Upper lobe of left lung (tissue), 6 donors: ENCODE measurements at regions not wholly inside any gene's neighbourhood (a gene's known extent, or its start where the extent isn't known, plus 50 kb on each side); places are given as distances from the start of the nearest gene placed in this dataset.

ENCODE experiments used
- ATAC-seq, 2 donors: fragments of 200-7000 bp; cut with Tn5 transposase; one replicate each; pipeline ENCODE4 v1.9.1; 2022; ENCODE audit warnings: mild to moderate bottlenecking in 2 of 2, moderate library complexity in 2 of 2; ENCODE audit not compliant: low FRiP score in 2 of 2
- DNase-seq, 2 donors: peaks; one replicate each; pipeline ENCODE4 v3.0.0-alpha.2; 2019 to 2020
- H3K27ac ChIP-seq, 4 donors: fragments of 200-600 bp; sonication (generic); one replicate each; pipeline ENCODE4 v1.5.1; 2016 to 2019
- H3K27me3 ChIP-seq, 4 donors: fragments of 200-600 bp; sonication (generic); one replicate each; pipeline ENCODE4 v1.5.1; 2017 to 2019
- H3K36me3 ChIP-seq, 4 donors: fragments of 200-600 bp; sonication (generic); one replicate each; pipeline ENCODE4 v1.5.1; 2016 to 2019
- H3K4me1 ChIP-seq, 4 donors: fragments of 200-600 bp; sonication (generic); one replicate each; pipeline ENCODE4 v1.5.1; 2018 to 2019
- H3K4me3 ChIP-seq, 4 donors: fragments of 200-600 bp; sonication (generic); one replicate each; pipeline ENCODE4 v1.5.1; 2017 to 2019; ENCODE audit warnings: mild to moderate bottlenecking in 2 of 4, moderate library complexity in 1 of 4
- H3K9me3 ChIP-seq, 4 donors: fragments of 200-600 bp; sonication (generic); one replicate each; pipeline ENCODE4 v1.5.1; 2018 to 2019
- EP300 ChIP-seq, 4 donors: sonication (generic); formaldehyde crosslinking; IDR thresholded peaks; one replicate each; pipeline ENCODE4 v1.5.1; 2017; ENCODE audit warnings: antibody characterized with exemption in 4 of 4, control low read depth in 2 of 4
- POLR2A ChIP-seq, 4 donors: fragments of 450-650 bp; IDR thresholded peaks; one replicate each; pipeline ENCODE4 v1.5.1; 2016 to 2017; ENCODE audit warnings: antibody characterized with exemption in 4 of 4, mild to moderate bottlenecking in 2 of 4
- POLR2AphosphoS5 ChIP-seq, 2 donors: sonication (generic); formaldehyde crosslinking; IDR thresholded peaks; one replicate each; pipeline ENCODE4 v1.5.1; 2017; ENCODE audit warnings: antibody characterized with exemption in 2 of 2
- WGBS, 2 donors: methylation state at CpG; one replicate each; pipeline ENCODE4 v1.1.5; 2017 to 2018; 5-methylcytosine and 5-hydroxymethylcytosine counted together
- TF ChIP-seq, protein P1 (sequence below), 6 experiments: fragments of 450-650 bp in 4 of 6; fragments of 200-600 bp in 2 of 6; sonication (generic) in 2 of 6; IDR thresholded peaks; one replicate each; pipeline ENCODE4 v1.5.1; 2016 to 2019; ENCODE audit warnings: antibody characterized with exemption in 6 of 6
- donor health status: DM: no; HTN: no; CAD: no; lungs with moderate emphysema.
- donor health status: DM: no; HTN: yes; CAD: no; lungs with severe emphysema.

GRCh38 chr12:47321436-47321835 is 241.7 kb upstream of the AMIGO2 start:
- ATAC-seq = peak in 1 of 2 donors; percentile 51
- no peaks in the 10 kb centered on the region for H3K27me3 ChIP-seq
- WGBS, 2 donors = 71 to 89% methylated on average over 2 of the region's 2 CpGs

DNA sequence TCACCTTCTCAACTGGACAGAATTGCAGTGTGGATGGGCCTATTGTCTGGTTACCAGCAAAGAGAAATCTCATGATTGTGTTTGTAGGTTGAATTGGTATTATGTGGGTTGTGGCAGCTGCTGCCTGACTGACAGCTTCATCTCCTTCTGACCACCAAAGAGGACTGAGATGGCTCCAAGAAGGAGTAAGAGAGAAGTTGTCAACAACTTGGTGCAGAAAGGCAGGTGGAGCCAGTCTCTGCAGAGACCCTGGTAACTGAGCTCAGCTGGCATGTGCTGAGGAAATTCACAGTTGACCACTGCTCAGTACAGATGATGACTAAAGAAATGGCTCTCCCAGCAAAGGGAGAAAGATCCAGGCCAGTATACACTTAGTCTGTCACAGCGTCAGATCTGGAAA is 240.0 kb upstream of the AMIGO2 start:
- TF ChIP-seq POLR2A (IDR thresholded peaks at IDR 0.05) (no peak), EP300 (IDR thresholded peaks at IDR 0.05) (no peak), POLR2AphosphoS5 (IDR thresholded peaks at IDR 0.05) (no peak)
- TF ChIP-seq, protein P1, sequence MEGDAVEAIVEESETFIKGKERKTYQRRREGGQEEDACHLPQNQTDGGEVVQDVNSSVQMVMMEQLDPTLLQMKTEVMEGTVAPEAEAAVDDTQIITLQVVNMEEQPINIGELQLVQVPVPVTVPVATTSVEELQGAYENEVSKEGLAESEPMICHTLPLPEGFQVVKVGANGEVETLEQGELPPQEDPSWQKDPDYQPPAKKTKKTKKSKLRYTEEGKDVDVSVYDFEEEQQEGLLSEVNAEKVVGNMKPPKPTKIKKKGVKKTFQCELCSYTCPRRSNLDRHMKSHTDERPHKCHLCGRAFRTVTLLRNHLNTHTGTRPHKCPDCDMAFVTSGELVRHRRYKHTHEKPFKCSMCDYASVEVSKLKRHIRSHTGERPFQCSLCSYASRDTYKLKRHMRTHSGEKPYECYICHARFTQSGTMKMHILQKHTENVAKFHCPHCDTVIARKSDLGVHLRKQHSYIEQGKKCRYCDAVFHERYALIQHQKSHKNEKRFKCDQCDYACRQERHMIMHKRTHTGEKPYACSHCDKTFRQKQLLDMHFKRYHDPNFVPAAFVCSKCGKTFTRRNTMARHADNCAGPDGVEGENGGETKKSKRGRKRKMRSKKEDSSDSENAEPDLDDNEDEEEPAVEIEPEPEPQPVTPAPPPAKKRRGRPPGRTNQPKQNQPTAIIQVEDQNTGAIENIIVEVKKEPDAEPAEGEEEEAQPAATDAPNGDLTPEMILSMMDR (IDR thresholded peaks at IDR 0.05) = no peak
- H3K4me3 ChIP-seq = no peak overlapping the region
- WGBS, 2 donors = 94 to 100% methylated on average over 1 of the region's 1 CpG

More at GRCh38 chr12:47321436-47321835, 241.7 kb upstream of the AMIGO2 start:
- TF ChIP-seq POLR2A (IDR thresholded peaks at IDR 0.05) = no peak
- Histone ChIP-seq H3K9me3 (no peaks in the 10 kb centered on the region), H3K27ac (no peak overlapping the region), H3K4me3 (no peak overlapping the region), H3K4me1 (peaks cover 4 to 9% (median 7%) of the 10 kb centered on the region in 4 donors), H3K36me3 (no peaks in the 10 kb centered on the region)
- no peak for DNase-seq

GRCh38 chr12:47318963-47319362 is 239.2 kb upstream of the AMIGO2 start:
- Histone ChIP-seq H3K27me3 (no peaks in the 10 kb centered on the region), H3K4me1 (peaks cover 4 to 18% (median 7%) of the 10 kb centered on the region in 4 donors), H3K9me3 (no peaks in the 10 kb centered on the region), H3K36me3 (no peaks in the 10 kb centered on the region), H3K4me3 (no peak overlapping the region), H3K27ac (no peak overlapping the region)
- ATAC-seq (no peak), DNase-seq (no peak)
- TF ChIP-seq POLR2A (IDR thresholded peaks at IDR 0.05) = no peak
- TF ChIP-seq POLR2AphosphoS5 (IDR thresholded peaks at IDR 0.05) = no peak
- TF ChIP-seq, protein P1 (IDR thresholded peaks at IDR 0.05) = no peak
- no peak for TF ChIP-seq EP300 (IDR thresholded peaks at IDR 0.05)
- 69 to 70% methylated on average over 4 of the region's 4 CpGs for WGBS, 2 donors

More for the DNA sequence above, 240.0 kb upstream of the AMIGO2 start:
- Histone ChIP-seq H3K4me1 (peaks cover 4 to 18% (median 7%) of the 10 kb centered on the region in 4 donors), H3K9me3 (no peaks in the 10 kb centered on the region), H3K27me3 (no peaks in the 10 kb centered on the region), H3K27ac (no peak overlapping the region), H3K36me3 (no peaks in the 10 kb centered on the region)
- ATAC-seq (no peak), DNase-seq (no peak)

GRCh38 chr12:47317175-47317915 is 237.6 kb upstream of the AMIGO2 start:
- Histone ChIP-seq H3K36me3 (no peaks in the 10 kb centered on the region), H3K4me1 (peaks cover 4 to 18% (median 7%) of the 10 kb centered on the region in 4 donors), H3K27ac (peak overlapping the region; percentile 29 to 72 (median 67)), H3K27me3 (no peaks in the 10 kb centered on the region), H3K9me3 (no peaks in the 10 kb centered on the region), H3K4me3 (peak overlapping the region in 2 of 4 donors; percentile 11 to 19)
- ATAC-seq (no peak), DNase-seq (no peak)
- 60 to 65% methylated on average over 11 of the region's 11 CpGs for WGBS, 2 donors
- TF ChIP-seq, protein P1 (IDR thresholded peaks at IDR 0.05) = no peak
- TF ChIP-seq EP300 (IDR thresholded peaks at IDR 0.05) = no peak
- TF ChIP-seq POLR2AphosphoS5 (IDR thresholded peaks at IDR 0.05) = no peak
- TF ChIP-seq POLR2A (IDR thresholded peaks at IDR 0.05) = no peak

GRCh38 chr12:47316609-47317049 is 236.9 kb upstream of the AMIGO2 start:
- TF ChIP-seq POLR2A (IDR thresholded peaks at IDR 0.05) = no peak
- peak in 1 of 4 donors; percentile 49 for TF ChIP-seq EP300 (IDR thresholded peaks at IDR 0.05)
- TF ChIP-seq, protein P1 (IDR thresholded peaks at IDR 0.05) = no peak
- peak in 1 of 2 donors; percentile 63 for TF ChIP-seq POLR2AphosphoS5 (IDR thresholded peaks at IDR 0.05)
- ATAC-seq (no peak), DNase-seq (no peak)
- Histone ChIP-seq H3K36me3 (no peaks in the 10 kb centered on the region), H3K4me1 (peaks cover 4 to 18% (median 7%) of the 10 kb centered on the region in 4 donors), H3K9me3 (no peaks in the 10 kb centered on the region), H3K4me3 (no peak overlapping the region), H3K27me3 (no peaks in the 10 kb centered on the region), H3K27ac (peak overlapping the region in 3 of 4 donors; percentile 23 to 68 (median 66))
- WGBS, 2 donors = 30 to 37% methylated on average over 2 of the region's 2 CpGs
